Dedifferentiated amniotic fluid mesenchymal stem cell (primary cell): ENCODE measurements at regions not wholly inside any gene's neighbourhood (a gene's known extent, or its start where the extent isn't known, plus 50 kb on each side); places are given as distances from the start of the nearest gene placed in this dataset.
"Not testable (repeated sequence)": the region's sequence is repeated elsewhere in the genome, so short reads cannot be mapped to it uniquely, and the experiment has no call there.

ENCODE experiments used
- DNase-seq: peaks from one replicate; pipeline ENCODE4 v3.0.0-alpha.2; 2016; ENCODE audit errors: extremely low spot score

- DNase-seq: no peak
These were observed 611.9 kb upstream of the MAP3K7 start for GRCh38 chr6:91198588-91199255.

GRCh38 chr6:91196729-91197128 is 609.9 kb upstream of the MAP3K7 start:
- DNase-seq: no peak

- DNase-seq: no peak
These were observed 606.6 kb upstream of the MAP3K7 start for GRCh38 chr6:91193446-91193845.

- DNase-seq: not testable (repeated sequence)
These were observed 603.2 kb upstream of the MAP3K7 start for GRCh38 chr6:91190041-91190440.

- DNase-seq: no peak
These were observed 598.2 kb upstream of the MAP3K7 start for GRCh38 chr6:91185072-91185471.

DNA sequence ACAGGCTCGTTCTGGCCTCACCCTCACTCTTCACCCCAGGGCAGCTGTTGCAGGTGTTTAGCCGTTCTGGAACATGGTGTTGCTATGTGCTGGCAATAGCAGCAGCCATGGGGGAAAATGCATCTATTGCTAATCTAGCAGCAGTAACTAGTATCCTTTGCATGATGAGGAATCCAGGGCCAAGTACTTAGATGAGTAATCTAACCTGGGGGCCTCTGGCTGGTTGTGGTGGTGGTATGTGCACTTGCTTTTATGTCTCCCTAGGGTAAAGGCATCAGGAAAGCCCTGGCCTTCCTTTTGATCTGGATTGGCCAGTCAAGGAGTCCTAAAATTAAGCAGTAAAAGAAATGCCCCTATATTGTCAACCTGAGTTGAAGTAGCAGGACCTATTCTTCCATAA is 594.5 kb upstream of the MAP3K7 start:
- DNase-seq: no peak

DNA sequence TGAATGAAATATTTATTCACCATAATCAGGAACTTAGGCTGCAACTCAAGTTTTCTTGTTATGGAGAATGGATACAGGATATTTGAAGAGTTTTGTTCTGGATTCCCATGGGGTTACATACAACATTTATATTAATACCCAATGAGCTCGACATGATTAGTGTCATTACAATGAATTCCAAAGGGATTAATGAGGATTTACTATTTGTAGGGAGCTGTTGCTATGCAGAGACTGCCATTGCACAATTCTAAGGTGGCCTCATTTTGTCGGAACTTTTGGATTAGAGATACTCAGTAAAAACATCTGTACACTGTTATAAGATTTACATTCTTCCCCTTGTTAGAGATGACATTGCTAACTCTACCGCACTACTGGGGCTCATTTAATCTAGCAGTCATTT is 586.8 kb upstream of the MAP3K7 start:
- DNase-seq: no peak

DNA sequence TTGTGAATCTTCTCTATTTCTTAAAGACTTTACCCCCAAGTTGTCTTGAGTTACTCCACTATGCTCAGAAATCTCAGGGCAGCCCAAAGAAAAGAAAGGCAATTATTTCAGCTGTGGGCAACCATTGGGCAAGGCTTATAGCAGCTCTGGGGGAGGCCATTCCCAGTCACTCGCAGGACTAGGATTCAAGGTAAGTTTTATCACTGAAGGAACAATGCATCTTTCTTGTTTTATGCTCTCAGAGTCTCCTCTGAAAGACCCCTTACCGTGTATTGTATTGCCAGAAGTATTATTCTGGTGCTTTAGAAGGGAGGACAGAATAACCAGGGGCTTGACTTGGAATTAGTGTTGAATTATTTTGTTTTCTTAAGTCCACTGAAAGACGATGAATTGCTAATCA is 586.3 kb upstream of the MAP3K7 start:
- DNase-seq: no peak

DNA sequence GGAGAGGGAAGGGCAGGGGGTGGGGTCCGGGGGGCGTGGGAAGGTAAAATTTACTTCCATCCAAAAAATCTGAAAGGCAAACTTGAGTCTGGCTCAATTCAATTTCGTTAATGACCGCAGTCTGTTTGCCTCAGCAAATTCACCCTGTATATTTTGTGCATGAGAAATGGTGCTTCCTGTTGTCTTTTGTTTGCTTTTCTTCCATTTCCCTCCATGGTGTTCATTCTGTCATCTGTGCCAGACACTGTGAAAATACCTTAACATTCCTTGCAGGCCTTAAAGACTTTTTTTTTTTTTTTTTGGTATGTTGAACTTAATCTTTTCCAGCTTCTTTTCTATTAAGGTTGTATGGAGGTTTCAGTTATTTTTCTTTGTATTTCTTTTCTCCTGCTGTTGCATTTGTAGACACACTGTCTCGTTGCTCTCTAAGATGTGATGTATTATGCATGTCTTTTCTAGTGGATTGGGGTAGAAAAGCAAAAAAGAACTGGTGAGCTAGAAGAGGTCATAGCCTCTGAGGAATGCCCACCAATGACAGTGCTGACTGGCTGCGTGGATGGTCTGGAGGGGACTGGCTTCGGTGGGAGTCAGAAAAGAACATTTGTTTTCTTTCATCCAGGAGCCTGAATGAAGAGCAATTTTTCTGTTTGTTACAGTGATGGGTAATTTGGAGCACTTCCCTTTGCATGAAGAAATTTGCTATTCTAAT is 585.0 kb upstream of the MAP3K7 start:
- DNase-seq: no peak

DNA sequence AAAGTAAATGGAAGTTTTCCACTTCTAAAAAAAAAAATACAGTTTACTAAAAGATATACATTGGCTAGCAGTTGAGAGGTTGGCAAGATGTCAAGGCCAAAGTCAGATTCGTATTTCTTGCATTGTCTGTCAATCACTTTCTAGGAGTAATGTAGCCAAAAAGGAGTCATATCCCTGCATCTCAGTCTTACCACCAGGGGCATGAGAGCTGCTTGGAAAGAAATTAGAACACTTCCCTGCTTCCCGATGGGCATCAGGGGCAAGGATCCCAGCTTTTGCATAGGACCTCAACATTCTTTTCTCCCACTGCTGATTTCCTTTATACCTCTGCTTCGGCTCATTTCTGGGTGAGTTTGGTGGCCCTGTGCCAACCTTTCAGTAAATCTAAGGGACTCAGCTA is 581.0 kb upstream of the MAP3K7 start:
- no peak for DNase-seq

DNA sequence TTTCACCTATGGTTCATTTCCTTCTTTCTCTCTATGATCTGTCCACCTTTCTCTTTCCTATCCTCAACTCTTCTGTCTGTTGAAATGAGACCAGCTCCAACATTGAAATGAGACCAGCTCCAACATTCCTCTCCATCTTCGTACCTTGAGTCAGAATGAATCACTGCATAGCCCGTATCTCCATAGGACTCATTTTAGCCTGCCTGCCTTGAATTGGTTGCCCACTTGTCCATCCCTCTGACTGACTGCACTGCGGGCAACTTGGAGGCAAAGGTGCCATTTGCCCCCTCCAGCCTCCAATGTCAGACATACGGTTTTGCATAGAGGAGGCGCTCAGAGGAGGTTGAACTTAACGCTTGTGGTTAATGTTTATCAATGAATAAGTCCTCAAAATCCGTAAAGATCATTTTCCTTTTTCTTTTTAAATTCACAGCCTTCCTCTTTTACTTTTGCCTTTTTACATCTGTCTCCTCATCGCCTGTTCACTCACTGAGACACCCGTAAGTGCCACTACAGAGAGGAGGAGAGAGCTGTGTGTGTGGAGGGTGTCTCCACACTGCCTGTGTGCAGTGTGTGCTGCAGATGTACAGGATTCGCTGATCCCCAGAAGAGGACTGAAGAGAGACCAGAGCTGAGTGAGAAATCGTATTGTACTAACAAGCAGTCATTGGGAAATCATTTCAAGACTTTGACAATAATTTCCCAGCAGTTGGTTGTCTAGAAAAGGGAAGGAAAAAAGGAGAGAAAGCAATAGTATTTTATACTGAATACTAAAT is 579.6 kb upstream of the MAP3K7 start:
- DNase-seq: no peak

DNA sequence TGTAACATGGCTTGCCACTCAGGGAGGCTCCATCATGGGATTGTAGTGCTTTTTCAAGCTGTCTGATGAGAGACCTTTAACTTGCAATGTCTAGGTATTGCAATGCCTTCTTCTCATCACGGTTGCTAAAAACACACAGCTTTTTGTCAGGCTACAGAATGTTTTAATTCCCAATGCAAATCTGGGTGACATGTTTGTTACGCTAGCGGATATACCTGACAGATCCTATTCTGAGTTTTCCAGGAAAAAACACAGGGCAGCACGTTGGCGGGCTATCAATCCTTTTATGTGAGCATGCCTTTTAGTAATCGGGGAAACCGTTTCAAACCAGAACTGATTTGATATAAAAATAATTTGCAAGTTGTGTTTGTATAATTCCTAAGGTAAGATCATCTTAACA is 577.2 kb upstream of the MAP3K7 start:
- no peak for DNase-seq

DNA sequence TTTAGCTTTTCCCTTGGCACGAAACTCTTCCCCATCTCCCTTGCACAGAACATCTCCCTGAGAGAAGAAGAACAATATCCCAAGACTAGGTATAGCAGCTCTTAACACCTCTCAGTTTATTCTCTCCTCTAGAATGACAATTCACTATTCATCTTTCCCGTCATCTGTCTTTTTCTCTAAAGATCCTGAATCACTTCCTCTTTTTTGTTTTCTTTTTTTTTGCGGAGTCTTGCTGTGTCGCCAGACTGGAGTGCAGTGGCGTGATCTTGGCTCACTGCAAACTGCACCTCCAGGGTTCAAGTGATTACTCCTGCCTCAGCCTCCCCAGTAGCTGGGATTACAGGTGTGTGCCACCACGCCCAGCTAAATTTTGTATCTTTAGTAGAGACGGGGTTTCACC is 574.4 kb upstream of the MAP3K7 start:
- DNase-seq: no peak

GRCh38 chr6:91155129-91155785 is 568.4 kb upstream of the MAP3K7 start:
- no peak for DNase-seq

DNA sequence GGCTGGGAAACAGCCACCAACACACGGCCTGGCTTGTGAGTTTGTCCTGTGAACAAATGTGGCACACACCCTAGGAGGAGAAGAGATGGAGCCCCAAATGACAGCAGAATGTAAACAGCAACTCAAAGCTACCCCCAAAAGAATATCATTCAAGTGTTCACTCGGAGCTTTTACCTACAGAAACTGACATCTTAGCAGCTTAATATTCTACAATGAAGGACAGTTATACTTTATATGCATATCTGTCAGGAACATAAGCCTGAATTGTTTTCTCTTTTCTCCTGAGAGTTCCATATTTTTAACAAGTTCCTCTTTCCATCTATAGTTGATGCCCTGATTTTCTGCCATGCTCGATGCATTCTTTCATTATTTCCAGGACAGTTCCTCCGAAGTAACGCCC is 566.0 kb upstream of the MAP3K7 start:
- DNase-seq: no peak

DNA sequence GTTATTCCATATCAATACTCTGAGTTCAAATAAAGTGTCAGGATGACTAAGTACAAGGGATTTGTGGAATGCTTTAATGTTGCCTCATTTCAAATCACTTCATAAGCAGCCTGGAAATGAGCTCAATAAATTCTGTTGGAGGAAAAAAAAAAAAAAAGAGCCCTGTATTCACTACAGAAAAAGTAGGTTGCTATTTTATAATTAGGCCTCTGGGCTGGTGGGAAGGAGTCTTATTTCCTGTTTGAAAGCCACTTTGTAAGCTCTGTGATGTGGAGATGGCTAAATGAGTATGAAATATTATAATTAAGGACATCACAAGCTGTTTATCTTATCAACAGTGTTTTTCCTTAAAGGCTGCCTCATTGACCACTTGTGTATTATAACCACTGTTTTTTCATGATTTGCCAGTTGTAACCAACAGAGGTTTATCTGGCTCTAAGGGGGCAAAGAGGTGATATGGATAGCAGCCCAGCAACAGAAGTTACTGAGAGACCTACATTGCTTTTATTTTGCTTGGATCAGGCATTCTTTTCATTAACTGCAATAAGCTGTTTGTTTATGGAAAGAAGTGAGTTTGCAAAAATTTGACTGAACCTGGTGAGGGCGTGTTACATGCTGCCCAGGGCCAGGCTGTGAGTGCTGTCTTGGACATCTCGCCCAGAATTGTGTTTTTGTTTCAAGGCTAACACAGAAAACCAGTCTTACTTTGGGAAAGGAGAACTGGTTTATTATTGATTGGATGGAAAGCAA is 563.3 kb upstream of the MAP3K7 start:
- DNase-seq: no peak

GRCh38 chr6:91149246-91149955 is 562.5 kb upstream of the MAP3K7 start:
- no peak for DNase-seq

- DNase-seq: no peak
These were observed 557.3 kb upstream of the MAP3K7 start for GRCh38 chr6:91144126-91144525.

DNA sequence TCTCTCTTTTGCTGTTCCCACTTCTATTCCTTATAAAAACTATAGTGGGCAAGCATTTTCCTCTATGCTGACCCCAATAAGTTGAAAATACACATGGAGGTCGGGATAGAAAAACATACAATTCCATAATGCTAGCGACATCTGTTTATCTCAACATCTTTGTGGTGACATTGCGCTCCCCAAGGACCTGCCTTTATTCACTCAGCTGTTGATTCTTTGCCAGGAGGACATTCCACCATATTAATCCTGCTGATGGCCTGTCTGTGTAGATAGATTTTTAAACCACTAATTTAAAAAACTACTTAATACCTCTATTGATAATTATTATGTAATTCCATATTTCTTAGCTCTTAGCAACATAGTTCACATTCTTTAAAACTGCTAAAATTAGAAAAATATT is 555.3 kb upstream of the MAP3K7 start:
- DNase-seq: no peak

- no peak for DNase-seq
These were observed 554.5 kb upstream of the MAP3K7 start for GRCh38 chr6:91141346-91141745.

GRCh38 chr6:91140449-91140848 is 553.6 kb upstream of the MAP3K7 start:
- DNase-seq: no peak
